GM19023 (cell line): ENCODE measurements at regions not wholly inside any gene's neighbourhood (a gene's known extent, or its start where the extent isn't known, plus 50 kb on each side); places are given as distances from the start of the nearest gene placed in this dataset.

ENCODE experiments used
- ATAC-seq: cut with Tn5 transposase; IDR thresholded peaks from one replicate; pipeline ENCODE4 v1.9.1; 2021; ENCODE audit warnings: mild to moderate bottlenecking, moderate library complexity; ENCODE audit not compliant: unreplicated experiment

DNA sequence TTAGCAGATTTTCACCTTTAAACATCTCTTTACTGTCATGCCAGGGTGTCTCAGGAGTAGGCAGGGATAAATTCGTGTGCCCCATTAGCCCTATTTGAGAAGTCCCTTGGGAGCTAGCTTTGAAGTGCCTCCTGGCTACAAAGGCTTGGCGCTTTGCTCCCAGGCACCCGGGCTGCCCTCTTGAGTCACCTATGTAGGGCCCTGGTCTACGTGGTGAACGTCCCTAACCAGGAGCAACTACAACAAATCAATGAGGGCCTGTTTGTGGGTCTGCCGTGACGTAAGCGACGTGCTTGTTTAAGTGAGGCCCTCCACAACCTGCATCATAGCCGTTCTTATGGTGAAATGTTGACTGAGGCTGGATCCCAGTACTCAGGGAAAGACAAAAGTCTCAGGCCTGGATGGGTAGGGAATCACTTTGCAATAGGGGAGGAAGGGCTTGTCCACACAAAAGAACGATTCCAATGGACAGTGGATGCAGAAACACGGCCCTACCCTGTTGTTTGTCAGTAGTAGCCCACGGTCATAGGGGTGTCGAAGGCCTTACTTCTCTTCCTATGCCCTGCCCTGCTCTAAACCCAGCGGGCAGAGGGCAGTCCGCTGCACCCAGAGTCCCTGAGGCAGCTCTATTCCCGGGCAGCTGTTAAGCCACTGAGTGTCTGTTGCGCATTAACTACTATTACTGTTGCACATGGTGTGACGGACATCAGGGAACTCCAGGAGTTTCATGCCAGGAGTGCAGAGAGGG, 93.9 kb downstream of the INHBB start:
- no peak for ATAC-seq

GRCh38 chr2:120440521-120441350, 94.8 kb downstream of the INHBB start:
- no peak for ATAC-seq

- ATAC-seq = no peak
Observed at GRCh38 chr2:120441351-120441700, 95.4 kb downstream of the INHBB start.

GRCh38 chr2:120441744-120442471, 96.0 kb downstream of the INHBB start:
- no peak for ATAC-seq

DNA sequence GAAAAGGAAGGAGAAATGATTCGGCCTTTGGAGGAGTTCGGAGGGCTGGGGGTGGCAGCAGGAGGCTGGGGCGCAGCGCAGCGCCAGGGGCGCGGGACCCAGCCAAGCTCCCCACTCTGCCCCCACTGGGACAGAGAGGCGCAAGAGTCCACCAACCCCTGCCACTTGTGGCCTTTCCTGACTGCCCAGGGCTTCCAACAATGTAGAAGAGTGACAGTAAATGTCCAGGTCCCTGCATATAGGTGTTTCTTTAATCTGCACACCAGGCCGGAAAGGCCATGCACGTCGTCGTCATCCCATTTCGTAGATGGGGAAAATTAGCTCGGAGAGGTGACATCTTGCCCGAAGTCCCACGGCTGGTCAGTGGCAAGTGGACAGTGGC, 96.6 kb downstream of the INHBB start:
- no peak for ATAC-seq

DNA sequence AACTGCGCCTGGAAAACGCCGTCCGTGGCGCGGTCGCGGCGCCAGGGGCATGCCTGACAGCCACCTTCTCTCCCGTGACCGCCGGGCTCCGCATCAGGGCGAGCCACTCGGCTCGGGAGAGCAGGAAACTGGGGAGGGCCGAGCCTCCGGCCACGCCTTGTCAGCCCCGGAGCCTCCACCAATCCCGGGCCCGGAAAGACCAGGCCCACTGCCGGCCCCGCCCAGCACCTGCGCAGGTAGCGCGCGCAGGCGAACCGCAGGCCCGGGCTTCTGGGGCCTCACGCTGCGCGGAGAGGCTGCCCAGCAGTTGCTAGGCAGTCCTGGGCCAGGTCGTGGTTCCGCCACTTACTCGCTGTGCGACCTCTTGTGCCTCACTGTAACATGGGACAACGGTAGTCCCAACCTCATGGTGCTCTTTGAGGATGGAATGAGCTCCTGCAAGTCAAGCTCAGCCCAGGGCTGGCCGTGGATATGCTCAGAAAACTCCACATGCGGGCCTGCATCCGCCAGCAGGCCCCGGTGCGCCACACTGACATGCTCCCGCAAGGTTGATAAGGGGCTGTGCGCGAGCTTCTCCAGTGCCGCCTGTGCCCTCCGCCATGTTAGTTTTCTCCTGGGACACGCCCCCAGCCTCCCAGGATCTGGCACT, 97.1 kb downstream of the INHBB start:
- no peak for ATAC-seq

GRCh38 chr2:120443946-120444345, 98.0 kb downstream of the INHBB start:
- ATAC-seq = no peak

DNA sequence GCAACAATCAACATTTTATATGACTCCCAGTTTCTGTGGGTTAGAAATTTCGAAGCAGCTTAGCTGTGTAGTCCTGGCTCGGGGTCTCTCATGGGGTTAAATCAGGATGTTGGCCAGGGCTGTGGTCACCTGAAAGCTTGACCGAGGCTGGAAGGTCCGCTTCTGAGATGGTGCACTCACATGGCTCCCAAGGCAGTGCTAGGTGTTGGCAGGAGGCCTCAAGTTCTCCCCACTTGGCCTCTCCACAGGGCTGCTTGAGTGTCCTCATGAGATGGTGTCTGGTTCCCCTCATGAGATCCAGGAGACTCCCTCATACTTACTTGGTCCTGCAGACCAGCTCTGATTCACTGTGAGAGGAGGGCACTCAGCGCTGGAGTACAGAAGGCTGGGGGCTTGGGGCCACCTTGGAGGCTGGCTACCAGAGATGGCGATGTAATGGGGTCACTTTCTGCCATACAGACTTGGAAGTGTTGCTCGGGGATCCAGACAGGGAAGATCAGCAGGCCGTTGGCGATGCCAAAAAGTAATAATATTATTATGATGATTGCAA, 98.8 kb downstream of the INHBB start:
- ATAC-seq = no peak

- ATAC-seq = no peak
Observed at GRCh38 chr2:120445449-120446143, 99.7 kb downstream of the INHBB start.

DNA sequence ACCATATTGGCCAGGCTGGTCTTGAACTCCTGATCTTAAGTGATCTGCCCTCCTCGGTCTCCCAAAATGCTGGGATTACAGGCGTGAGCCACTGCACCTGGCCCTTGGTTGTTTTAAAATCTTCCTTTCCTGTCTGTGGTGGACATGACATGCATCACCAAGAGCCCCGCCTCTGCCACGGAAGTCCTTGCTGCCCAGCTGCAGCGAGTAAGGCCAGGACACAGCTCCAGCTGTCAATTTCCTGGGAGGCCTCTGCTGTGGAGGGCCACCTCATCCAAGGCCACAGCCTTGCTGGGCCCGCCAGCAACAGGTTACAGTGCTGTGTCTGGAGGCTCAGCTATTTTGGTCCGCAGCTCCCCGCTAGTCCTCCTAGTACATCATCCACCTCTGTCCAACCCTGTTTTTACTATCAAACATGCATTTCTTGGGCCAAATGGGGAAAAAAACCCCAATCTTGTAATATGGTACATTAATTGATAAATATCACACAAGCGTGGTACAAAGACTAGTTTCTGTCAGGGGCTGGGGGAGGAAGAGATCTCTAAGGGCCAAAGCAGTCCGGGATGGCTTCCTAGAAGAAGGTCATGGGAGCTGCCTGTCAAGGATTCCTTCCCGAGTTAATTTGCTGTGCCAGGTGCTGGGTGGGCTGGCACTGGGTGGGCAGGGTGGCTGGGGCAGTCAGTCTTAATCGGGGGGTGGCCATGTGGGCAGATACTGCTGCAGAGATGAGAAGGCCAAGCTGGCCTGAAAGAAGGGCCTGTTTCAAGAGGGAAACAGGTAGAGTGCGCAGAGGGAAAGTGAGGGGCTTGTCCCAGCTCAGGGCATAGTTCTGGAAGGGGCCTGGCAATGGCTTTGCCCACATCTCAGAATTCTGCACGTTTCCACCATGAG, 100.5 kb downstream of the INHBB start:
- no peak for ATAC-seq

GRCh38 chr2:120447127-120447785, 101.3 kb downstream of the INHBB start:
- no peak for ATAC-seq

DNA sequence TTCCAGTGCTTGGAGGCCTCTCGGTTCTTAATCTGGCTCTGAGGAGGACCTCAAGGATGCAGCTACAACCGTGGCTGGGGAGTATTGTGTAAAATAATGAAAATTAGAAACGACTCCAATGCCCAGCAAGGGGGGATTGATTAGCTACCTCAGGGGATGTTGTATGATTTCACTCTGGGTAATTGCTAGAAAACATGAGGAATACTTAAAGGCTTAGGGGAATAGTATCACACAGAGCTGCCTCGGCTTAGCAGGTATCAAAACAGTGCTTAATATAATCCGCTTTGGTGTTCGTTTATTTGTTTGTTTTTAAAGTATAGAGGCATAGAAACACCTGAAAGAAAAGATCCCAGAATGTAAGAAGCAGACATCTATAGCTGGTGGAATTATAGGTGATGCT, 102.5 kb downstream of the INHBB start:
- no peak for ATAC-seq

GRCh38 chr2:120448961-120449810, 103.2 kb downstream of the INHBB start:
- ATAC-seq = no peak

DNA sequence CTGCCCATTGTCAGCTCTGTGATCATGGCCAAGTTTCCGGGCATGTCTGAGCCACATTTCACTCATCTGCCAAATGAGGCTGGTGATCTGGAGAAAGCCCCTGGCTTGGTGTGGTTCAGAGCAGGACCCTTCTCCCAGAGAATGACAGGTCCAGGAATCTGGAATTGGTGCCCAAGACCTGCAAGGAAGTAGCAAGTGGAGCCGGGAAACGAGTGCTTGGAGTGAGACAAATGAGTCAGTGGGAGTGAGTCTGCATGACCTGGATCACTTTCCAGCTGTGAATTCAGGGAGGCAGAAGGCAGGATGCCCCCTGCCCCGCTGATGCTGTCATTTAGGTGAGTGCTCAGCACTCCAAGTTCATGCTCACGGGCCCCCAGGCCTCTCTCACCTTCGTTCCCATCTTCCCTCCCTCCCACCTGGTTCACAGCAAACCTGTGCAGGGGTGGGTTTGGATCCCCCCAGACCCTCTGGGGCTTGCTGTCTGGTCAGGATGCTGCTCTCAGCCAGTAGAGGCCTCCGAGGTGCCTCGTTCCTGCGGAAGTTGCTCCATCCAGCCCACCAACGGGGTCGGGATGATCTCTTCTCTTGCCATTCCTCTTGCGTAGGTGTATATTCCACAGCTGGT, 104.4 kb downstream of the INHBB start:
- no peak for ATAC-seq

- no peak for ATAC-seq
Observed at GRCh38 chr2:120451334-120451733, 105.4 kb downstream of the INHBB start.

DNA sequence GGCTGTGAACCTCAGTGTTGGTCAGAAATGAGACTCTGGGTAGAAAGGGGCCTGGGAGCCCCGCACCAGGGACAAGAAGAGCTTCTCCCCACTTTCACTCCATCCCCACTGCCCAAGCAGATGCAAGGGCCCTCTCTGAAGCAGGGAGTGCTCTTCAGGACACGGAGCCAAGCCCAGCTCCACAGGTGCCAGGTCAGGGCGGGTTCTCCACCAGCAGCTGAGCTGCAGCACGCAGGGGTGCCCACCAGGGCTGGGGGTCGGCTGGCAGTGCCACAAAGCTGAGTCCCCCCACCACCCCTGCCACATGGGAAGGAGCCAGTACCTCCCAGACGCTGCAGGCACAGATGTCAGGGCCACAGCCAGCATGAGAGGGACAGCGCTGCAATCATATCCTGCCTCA, 106.2 kb downstream of the INHBB start:
- no peak for ATAC-seq

DNA sequence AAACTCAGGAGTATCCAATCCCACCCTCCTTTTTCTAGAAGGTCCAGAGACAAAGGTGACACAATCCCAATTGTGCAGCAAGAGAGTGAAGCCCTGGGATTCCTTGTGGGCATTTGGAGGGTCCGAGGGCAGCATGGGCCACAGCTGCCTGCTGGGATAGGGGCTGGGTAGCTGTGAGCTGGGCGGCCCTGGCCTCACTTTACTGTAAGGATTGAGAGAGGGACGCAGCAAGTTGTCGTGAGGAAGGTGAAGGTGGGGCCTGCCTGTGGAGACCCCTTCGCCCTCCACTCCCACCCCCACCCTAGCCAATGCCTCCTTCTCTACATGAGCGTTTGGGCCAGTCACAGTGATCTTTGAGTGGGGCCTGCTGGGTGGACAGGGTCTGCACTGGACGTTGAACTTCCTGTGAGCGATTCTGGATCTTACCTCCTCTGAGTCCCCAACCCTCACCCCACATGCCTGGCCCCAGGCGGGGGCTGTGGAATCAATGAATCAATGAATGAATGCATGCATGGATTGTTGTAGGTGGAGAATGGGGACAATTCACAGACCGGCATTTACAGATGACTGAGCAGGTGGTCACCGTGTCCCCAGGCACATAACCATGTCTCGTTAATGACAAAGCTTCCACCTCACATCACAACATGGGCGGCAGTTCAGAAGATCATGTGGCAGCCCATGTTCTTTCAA, 107.2 kb downstream of the INHBB start:
- no peak for ATAC-seq
